Stomach (tissue), 4 donors: ENCODE measurements at regions not wholly inside any gene's neighbourhood (a gene's known extent, or its start where the extent isn't known, plus 50 kb on each side); places are given as distances from the start of the nearest gene placed in this dataset.

Source experiments
- CTCF ChIP-seq, 7 experiments: fragments of 450-650 bp in 4 of 7; fragments of 200-600 bp in 3 of 7; sonication (generic) in 3 of 7; IDR thresholded peaks; one replicate each; pipeline ENCODE4 v1.5.1; 2016 to 2019; ENCODE audit warnings: antibody characterized with exemption in 7 of 7, control low read depth in 2 of 7, mild to moderate bottlenecking in 1 of 7
- EP300 ChIP-seq: sonication (generic); formaldehyde crosslinking; IDR thresholded peaks from one replicate; pipeline ENCODE4 v1.6.1; 2017; ENCODE audit warnings: antibody characterized with exemption
- POLR2A ChIP-seq, 4 donors: fragments of 450-650 bp; IDR thresholded peaks; one replicate each; pipeline ENCODE4 v1.6.1; 2016; ENCODE audit warnings: antibody characterized with exemption in 4 of 4, control low read depth in 2 of 4, mild to moderate bottlenecking in 1 of 4, moderate library complexity in 1 of 4
- POLR2AphosphoS5 ChIP-seq, 3 donors: sonication (generic); formaldehyde crosslinking; IDR thresholded peaks; one replicate each; pipeline ENCODE4 v1.6.1; 2016; ENCODE audit warnings: antibody characterized with exemption in 3 of 3

- TF ChIP-seq CTCF (IDR thresholded peaks at IDR 0.05) (no peak), POLR2A (IDR thresholded peaks at IDR 0.05) (no peak), EP300 (no peak), POLR2AphosphoS5 (IDR thresholded peaks at IDR 0.05) (no peak)
These were observed 186.3 kb downstream of the C4orf33 start for GRCh38 chr4:129282293-129282692.
